HL-60 (cell line): ENCODE measurements at regions not wholly inside any gene's neighbourhood (a gene's known extent, or its start where the extent isn't known, plus 50 kb on each side); places are given as distances from the start of the nearest gene placed in this dataset.

Source experiments
- DNase-seq, 2 experiments: peaks; one replicate each; pipeline ENCODE4 v3.0.0-alpha.2; 2010 to 2020; ENCODE audit warnings: low read depth in 1 of 2, low spot score in 1 of 2
- H3K27ac ChIP-seq: fragments of 250-450 bp; sonication (Bioruptor Pico); replicated peaks from 2 replicates; pipeline ENCODE4 v1.5.1; 2020; ENCODE audit warnings: mild to moderate bottlenecking, moderate library complexity
- H3K27me3 ChIP-seq: fragments of 250-450 bp; sonication (Bioruptor Pico); 2 replicates; pipeline ENCODE4 v1.5.1; 2021; ENCODE audit warnings: mild to moderate bottlenecking, moderate library complexity; ENCODE audit not compliant: insufficient read depth, poor library complexity, severe bottlenecking
- H3K4me3 ChIP-seq: replicated peaks from 2 replicates; pipeline ENCODE4 v1.5.1; 2011; ENCODE audit warnings: mild to moderate bottlenecking, control low read depth, low read length; ENCODE audit not compliant: insufficient read depth
- GABPA ChIP-seq: IDR thresholded peaks from 2 replicates; pipeline ENCODE4 v1.6.1; 2012; ENCODE audit warnings: low read depth
- POLR2AphosphoS5 ChIP-seq: IDR thresholded peaks from 2 replicates; pipeline ENCODE4 v1.6.1; 2012; ENCODE audit warnings: low read depth
- SPI1 ChIP-seq: IDR thresholded peaks from 2 replicates; pipeline ENCODE4 v1.6.1; 2012; ENCODE audit warnings: low read depth, mild to moderate bottlenecking, borderline replicate concordance
- TF ChIP-seq, protein P1 (sequence below): IDR thresholded peaks from one replicate; pipeline ENCODE4 v1.5.1; 2011; ENCODE audit warnings: low read length, control low read depth, inconsistent platforms; ENCODE audit not compliant: insufficient read depth
- TF ChIP-seq, protein P2 (sequence below): IDR thresholded peaks from 2 replicates; pipeline ENCODE4 v1.6.1; 2012; ENCODE audit warnings: low read depth; ENCODE audit not compliant: insufficient replicate concordance

DNA sequence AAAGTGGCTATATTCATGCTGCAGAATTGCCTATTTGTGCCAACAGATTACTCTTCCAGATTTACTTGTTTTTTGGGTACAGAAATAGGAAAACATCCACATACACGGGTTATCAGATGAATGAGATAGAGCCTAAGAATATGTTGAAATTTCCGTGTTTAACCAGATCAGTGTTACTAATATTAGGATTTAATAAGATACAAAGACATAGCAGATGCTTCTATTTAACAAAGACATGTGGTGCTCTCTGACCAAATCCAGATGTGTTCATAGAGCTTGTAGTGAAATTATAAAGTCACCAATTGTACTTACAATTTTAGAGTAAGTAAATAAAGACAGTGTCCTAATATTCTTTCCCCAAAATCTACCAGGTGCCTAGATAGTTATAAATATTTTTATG, 208.0 kb downstream of the CASP12 start:
- Histone ChIP-seq H3K4me3 (no peak overlapping the region), H3K27me3 (no peaks in the 10 kb centered on the region), H3K27ac (no peak overlapping the region)
- no peak for DNase-seq
- TF ChIP-seq GABPA = no peak
- TF ChIP-seq SPI1 = no peak
- no peak for TF ChIP-seq POLR2AphosphoS5
- TF ChIP-seq, protein P1, sequence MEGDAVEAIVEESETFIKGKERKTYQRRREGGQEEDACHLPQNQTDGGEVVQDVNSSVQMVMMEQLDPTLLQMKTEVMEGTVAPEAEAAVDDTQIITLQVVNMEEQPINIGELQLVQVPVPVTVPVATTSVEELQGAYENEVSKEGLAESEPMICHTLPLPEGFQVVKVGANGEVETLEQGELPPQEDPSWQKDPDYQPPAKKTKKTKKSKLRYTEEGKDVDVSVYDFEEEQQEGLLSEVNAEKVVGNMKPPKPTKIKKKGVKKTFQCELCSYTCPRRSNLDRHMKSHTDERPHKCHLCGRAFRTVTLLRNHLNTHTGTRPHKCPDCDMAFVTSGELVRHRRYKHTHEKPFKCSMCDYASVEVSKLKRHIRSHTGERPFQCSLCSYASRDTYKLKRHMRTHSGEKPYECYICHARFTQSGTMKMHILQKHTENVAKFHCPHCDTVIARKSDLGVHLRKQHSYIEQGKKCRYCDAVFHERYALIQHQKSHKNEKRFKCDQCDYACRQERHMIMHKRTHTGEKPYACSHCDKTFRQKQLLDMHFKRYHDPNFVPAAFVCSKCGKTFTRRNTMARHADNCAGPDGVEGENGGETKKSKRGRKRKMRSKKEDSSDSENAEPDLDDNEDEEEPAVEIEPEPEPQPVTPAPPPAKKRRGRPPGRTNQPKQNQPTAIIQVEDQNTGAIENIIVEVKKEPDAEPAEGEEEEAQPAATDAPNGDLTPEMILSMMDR = no peak
- TF ChIP-seq, protein P2, sequence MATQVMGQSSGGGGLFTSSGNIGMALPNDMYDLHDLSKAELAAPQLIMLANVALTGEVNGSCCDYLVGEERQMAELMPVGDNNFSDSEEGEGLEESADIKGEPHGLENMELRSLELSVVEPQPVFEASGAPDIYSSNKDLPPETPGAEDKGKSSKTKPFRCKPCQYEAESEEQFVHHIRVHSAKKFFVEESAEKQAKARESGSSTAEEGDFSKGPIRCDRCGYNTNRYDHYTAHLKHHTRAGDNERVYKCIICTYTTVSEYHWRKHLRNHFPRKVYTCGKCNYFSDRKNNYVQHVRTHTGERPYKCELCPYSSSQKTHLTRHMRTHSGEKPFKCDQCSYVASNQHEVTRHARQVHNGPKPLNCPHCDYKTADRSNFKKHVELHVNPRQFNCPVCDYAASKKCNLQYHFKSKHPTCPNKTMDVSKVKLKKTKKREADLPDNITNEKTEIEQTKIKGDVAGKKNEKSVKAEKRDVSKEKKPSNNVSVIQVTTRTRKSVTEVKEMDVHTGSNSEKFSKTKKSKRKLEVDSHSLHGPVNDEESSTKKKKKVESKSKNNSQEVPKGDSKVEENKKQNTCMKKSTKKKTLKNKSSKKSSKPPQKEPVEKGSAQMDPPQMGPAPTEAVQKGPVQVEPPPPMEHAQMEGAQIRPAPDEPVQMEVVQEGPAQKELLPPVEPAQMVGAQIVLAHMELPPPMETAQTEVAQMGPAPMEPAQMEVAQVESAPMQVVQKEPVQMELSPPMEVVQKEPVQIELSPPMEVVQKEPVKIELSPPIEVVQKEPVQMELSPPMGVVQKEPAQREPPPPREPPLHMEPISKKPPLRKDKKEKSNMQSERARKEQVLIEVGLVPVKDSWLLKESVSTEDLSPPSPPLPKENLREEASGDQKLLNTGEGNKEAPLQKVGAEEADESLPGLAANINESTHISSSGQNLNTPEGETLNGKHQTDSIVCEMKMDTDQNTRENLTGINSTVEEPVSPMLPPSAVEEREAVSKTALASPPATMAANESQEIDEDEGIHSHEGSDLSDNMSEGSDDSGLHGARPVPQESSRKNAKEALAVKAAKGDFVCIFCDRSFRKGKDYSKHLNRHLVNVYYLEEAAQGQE = no peak

DNA sequence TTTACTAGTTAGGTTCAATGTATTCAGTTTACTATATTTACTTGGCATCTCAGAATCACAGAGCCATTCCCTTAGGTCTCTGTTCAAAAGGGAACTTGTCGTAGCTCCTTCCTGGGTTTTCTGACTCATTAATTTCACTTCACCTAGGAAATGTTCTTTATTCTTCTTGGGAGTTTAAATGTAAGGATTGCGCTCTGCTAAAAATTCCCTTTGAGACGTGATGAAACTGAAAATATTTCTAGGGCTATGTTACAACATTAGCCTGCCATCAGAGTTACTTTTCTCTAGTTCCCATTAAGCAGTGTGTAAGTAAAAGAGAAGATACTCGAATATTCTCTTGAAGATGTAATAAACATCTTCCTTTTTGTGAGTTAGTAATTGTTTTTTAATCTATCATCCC, 209.5 kb downstream of the CASP12 start:
- Histone ChIP-seq H3K4me3 (no peak overlapping the region), H3K27me3 (no peaks in the 10 kb centered on the region), H3K27ac (no peak overlapping the region)
- DNase-seq = no peak
- TF ChIP-seq, protein P1 = no peak
- TF ChIP-seq SPI1 = no peak
- TF ChIP-seq, protein P2 = no peak
- TF ChIP-seq GABPA = no peak

DNA sequence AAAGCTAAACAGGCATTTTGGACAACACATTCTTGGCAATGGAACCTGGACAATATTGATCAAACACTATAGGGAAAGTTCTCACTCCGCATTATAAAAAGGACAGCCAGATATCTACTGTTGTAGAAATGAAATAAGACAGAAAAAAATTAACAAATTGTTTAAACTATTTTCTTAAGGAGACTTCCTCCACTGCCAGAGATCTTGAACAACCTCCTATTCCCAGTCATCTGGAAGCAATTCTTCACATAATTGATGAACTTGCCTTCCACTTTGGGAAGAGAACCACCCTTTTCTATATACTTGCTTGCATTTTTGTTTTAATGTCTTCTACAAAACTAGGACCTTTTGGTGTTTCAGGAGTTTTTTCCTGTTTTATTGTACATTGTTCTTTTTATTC, 216.1 kb downstream of the CASP12 start:
- Histone ChIP-seq H3K4me3 (no peak overlapping the region), H3K27ac (no peak overlapping the region)
- TF ChIP-seq SPI1 = no peak
- no peak for TF ChIP-seq POLR2AphosphoS5
- TF ChIP-seq, protein P1 = no peak
- TF ChIP-seq, protein P2 = no peak
- TF ChIP-seq GABPA = no peak

More for the DNA sequence above, 216.1 kb downstream of the CASP12 start:
- no peaks in the 10 kb centered on the region for H3K27me3 ChIP-seq
- no peak for DNase-seq
